HT1080 (cell line): ENCODE measurements at regions not wholly inside any gene's neighbourhood (a gene's known extent, or its start where the extent isn't known, plus 50 kb on each side); places are given as distances from the start of the nearest gene placed in this dataset.
"Not testable (repeated sequence)": the region's sequence is repeated elsewhere in the genome, so short reads cannot be mapped to it uniquely, and the experiment has no call there.

Experiments
- DNase-seq: peaks from one replicate; pipeline ENCODE4 v3.0.0-alpha.2; 2015; ENCODE audit warnings: low read depth

GRCh38 chr9:108257382-108257781, 598.4 kb downstream of the ACTL7B start:
- DNase-seq, result no peak

GRCh38 chr9:108254236-108254635, 601.5 kb downstream of the ACTL7B start:
- no peak for DNase-seq

- DNase-seq, result not testable (repeated sequence)
Observed at GRCh38 chr9:108247391-108247790, 608.4 kb downstream of the ACTL7B start.

- DNase-seq, result no peak
Observed at GRCh38 chr9:108245901-108246300, 609.9 kb downstream of the ACTL7B start.

GRCh38 chr9:108245331-108245730, 610.5 kb downstream of the ACTL7B start:
- DNase-seq, result no peak

- DNase-seq, result no peak
Observed at GRCh38 chr9:108244686-108245085, 611.1 kb downstream of the ACTL7B start.

DNA sequence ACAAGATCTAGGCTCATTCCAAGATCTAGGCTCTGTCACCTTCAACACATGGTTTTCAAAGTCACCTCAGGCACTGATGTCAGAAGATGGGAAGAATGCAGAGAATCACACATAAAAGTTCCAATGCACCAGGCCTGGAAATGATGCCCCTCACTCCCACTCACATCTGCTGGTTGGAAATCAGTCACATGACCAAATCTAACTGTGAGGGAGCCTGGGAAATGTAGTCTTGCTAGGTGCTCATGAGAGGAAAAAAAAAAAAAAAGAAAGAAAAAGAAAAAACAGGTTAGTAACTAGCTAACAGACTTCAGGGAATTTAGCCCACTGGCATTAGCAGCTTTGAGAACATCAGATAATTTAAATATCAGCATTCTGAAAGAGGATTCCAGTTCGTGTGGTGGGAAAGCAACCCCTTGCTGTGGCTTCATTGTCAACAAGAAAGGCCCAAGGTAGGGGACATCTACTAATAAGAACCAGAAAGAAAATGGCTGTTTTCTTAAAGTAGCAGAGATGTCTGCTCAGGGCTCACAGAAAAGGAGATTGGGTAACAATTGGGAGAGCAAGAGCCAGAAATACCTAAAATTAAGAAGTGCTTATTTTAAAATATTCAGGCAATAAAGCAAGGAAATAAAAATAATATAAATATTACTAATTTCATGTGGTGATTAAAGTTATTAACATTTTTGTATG, 614.3 kb downstream of the ACTL7B start:
- DNase-seq, result no peak

DNA sequence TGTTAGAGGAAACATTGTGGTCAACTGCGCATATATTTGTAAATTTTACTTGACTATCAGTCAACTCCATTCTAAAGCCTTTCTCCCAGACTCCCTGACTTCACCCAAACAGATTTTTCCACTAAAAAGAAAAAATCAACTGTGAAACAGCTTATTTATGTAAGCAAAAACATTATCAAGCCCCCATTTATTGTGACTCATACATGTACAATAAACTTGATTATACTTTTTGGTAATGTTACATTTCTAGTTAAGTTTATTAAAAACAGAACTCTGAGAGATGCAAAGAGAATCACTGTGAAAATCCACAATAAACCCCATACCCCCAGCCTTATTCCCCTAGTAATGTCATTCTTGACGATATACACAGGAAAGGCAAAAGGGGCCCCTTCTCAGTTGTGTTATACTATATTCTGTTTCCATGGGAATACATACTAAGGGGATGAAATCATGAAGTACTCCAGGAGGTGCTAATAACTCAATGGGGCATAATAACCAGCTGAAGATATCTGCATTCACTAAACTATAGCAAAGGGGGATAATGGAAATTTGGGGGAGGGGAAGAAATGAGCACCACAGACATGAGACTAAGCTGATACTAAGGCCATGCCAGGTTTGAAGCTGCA, 616.0 kb downstream of the ACTL7B start:
- no peak for DNase-seq

- no peak for DNase-seq
Observed at GRCh38 chr9:108235609-108236008, 620.2 kb downstream of the ACTL7B start.

DNA sequence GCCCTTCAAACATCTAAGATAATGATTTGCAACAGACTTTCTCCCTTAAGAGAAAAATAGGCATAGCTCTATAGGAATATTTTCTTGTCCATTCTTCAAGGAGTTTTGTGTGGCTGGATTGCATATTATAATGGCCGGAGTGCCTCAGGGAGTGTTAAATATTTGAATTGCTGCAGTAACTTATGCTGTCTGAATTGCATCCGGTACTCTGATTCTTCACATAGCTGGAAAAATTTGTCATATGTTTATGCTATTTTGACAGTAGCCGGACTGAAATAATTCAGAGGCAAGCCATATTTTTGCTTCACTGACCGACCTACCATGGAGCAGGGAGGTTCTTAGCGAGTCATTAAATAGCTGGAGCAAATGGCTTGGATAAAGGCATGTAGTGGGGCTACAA, 621.0 kb downstream of the ACTL7B start:
- no peak for DNase-seq

DNA sequence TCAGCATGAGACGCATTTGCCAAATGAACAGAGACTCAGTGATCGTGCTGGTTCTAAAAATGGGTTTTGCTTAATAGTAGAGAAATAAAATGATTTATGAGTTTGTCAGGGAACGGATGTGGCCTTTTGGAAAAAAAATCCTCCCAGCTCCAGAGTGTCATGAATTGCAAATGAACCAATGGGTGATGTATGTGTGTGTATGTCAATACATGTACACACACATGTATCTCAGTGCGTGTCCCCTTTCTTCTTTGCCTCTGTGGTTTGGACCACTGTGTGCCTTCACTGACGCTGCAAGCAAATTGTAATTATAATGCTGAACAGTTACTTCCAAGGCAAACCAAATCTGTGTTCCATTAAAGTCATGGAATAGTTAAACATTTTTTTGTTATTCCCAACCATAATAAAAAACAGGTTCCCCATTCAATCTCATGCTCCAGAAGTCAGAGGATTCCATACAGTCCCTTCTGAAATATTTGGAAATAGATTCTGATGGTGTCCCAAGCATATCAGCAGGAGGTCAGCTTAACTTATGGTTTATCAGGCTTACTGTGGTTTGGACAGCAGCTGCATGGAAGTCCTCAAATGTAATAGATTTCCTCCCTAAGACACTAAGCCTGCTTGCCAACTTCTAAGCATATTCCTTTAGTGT, 630.5 kb downstream of the ACTL7B start:
- DNase-seq, result no peak

GRCh38 chr9:108224716-108225115, 631.1 kb downstream of the ACTL7B start:
- DNase-seq, result no peak

DNA sequence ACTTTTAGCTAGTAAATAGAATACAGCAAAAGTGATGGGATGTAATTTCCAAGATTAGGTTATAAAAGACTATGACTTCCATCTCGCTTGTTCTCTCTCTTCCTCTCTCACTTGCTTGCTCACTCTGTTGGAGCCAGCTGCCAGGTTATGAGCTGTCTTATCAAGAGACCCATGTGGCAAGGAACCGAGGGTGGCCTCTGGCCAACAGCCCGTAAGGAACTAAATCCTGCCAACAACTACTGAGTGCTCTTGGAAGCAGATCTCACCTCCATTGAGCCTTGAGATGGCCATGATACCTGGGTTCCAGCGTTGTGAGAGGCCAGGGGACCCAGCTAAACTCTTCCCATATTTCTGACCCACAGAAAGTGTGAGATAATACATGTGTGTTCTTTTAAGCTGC, 636.1 kb downstream of the ACTL7B start:
- no peak for DNase-seq

- no peak for DNase-seq
Observed at GRCh38 chr9:108217431-108218349, 638.1 kb downstream of the ACTL7B start.

- no peak for DNase-seq
Observed at GRCh38 chr9:108213511-108213910, 642.3 kb downstream of the ACTL7B start.

DNA sequence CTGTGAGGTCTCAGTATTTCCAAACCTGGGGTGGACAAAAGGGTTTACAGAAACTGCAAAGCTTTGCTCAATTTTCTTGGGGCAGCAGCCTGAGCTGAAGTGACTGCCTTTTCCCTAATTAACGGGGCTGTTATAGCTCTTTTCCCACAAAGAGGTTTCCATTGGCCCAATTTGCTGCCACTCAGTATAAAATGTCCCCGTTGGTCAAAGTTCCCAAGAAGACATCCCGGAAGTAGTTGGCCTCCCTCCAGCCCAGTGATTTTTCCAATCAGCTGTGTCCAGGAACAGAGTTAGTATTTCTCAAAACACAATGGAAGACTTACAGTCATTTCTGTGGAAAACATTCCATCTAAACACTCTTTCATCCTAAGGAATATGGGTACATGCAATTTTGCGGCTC, 643.6 kb downstream of the ACTL7B start:
- no peak for DNase-seq

DNA sequence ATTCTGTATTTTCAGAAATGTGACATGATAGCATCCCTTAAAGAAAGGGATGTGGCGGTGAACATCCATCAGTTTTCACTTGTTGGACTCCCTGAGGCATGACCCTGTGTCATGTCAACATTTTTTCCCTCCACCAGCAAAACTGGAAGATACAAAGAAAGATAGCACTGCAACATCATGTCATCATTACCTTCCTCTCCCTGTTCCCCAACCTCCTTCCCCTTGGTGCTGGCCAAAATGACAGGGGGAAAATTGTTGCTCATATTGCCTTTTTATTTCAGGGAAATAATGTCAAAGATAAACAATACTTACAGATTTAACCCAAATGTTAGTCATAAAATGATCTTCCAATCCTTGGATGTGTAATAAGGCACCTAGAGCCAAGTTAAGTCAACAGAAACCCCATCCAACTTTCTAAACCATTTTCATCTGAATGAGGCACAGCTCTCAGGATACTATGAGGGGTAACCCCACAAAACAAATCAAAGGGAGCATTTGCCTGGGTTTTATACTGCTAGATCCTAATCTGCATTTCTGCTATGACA, 644.3 kb downstream of the ACTL7B start:
- no peak for DNase-seq

GRCh38 chr9:108209132-108209685, 646.6 kb downstream of the ACTL7B start:
- no peak for DNase-seq

GRCh38 chr9:108207561-108208165, 648.1 kb downstream of the ACTL7B start:
- no peak for DNase-seq

- DNase-seq, result no peak
Observed at GRCh38 chr9:108205276-108205675, 650.5 kb downstream of the ACTL7B start.

DNA sequence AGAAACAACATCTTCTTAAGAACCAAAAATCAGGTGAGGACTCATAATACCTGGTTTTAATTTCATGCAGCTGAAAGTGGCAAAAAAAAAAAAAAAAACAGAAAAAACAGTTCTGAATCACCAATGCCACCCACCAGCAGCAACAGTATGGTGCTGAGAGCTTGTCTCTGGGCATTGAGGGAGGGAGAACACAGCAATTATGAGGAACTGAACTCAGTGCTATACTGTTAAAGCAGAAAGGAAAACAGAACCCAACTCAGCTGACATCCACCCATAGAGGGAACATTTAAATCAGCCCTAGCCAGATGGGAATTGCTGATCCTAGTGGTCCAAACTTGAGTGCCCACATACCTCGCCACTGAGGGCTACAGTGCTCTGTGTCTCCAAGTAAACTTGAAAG, 657.9 kb downstream of the ACTL7B start:
- no peak for DNase-seq
